ENCODE measurements at regions not wholly inside any gene's neighbourhood (a gene's known extent, or its start where the extent isn't known, plus 50 kb on each side); places are given as distances from the start of the nearest gene placed in this dataset.

GRCh38 chr20:40486297-40486696, 202.7 kb downstream of the MAFB start:
- no peak for DNase-seq

DNA sequence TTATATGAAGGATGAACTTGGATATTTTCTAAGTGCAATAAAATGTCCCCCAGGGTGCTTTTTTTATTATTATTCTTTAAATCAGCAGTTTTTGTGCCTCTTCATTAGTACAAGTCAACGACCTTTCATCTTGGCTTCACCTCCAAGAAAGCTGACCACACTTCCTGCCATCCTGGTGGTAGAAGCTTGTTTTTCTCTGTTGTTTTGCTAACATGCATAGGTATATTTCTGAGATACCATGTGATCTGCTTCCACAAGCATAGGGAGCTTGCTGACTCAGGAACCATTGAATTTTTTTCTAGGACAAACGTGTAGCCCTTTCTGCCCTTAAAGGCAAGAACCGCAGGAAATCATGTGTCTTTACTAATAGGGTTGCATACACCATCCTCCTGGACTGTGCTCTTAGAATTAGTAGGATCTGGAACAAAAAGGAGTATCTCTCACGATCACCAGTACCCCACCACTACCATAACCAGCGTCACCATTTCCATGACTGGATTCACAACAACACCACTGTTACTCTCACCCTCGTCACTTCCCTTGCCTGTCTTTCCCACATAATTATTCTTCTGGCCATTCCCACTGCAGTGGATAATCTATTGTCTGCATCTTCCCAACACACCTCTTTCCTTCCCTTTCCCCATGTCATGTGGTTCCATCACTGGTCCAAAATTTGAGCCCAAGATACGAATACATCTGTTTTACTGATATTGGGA, 207.1 kb downstream of the MAFB start:
- no peak for DNase-seq

DNA sequence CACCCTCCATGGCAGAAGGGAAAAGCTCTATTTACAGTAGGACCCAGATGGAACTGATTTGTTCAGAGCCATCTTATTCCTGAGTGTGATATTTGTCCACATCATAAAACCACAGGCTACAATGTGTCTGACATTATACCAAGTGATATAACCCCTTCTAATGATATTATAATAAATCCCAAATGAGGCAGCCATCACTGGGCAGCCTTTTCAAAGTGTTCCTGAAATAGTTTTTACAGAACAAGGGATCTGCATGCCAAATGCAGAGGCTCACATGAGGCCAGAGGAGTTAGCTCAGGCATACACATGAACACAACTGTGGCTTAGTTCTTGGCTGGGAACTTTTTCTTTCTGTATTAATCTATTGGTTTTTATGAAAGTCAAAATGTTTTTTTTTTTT, 207.7 kb downstream of the MAFB start:
- no peak for DNase-seq

DNA sequence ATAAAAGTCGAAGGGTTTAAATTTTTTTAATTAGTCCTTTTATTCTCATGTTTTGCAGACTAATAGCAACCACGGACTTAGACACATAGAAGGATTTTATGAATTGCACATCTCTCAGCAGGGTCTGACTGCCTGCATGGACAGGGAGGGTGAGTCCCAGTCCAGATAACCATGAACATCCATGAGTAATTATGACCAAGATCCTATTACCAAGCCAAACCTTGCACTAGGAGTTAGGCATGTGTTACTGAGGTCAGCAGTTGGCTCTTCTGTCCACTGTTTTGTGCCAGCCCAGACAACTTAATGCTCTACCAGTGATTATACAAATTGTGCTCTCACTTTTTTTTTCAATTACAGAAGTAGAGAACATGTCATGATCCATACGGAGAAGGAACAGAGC, 211.2 kb downstream of the MAFB start:
- no peak for DNase-seq

DNA sequence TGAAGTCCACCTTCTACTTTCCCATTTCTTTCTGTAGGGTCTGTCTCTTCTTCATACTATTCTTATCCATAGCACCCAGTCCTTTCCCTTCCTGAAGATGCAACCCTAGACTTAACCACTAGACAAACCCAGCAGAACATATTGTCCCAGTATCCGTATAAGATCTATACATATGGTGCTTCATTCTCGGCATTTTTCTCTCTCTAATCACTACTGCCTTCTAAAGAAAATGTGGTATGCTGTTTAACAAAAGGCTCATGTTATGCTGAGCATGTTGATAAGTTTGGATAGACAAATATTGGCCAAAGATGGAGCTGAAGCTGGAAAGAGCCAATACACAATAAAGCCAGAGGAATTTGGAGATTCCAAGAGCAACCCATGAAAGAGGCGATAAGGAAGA, 212.6 kb downstream of the MAFB start:
- DNase-seq = no peak

DNA sequence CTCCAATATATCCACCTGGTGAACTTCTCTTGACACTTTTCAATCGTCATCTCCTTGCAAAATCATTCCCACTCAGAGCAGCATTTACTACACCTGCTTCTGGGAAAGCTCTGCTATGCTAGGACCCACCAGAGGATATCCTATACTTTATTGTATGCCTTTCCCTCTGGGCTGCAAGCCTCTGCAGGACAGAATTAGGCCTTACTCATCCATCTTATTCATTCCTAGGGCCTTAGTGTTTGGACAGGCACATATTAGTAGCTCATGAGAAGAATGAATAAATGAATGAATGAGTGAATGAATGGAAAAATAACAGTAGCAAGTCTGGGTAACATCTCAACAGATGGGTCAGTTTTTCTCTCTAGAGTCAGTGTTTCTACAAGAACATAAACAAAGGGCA, 216.1 kb downstream of the MAFB start:
- no peak for DNase-seq

- DNase-seq = no peak
Observed at GRCh38 chr20:40471261-40471629, 217.8 kb downstream of the MAFB start.

DNA sequence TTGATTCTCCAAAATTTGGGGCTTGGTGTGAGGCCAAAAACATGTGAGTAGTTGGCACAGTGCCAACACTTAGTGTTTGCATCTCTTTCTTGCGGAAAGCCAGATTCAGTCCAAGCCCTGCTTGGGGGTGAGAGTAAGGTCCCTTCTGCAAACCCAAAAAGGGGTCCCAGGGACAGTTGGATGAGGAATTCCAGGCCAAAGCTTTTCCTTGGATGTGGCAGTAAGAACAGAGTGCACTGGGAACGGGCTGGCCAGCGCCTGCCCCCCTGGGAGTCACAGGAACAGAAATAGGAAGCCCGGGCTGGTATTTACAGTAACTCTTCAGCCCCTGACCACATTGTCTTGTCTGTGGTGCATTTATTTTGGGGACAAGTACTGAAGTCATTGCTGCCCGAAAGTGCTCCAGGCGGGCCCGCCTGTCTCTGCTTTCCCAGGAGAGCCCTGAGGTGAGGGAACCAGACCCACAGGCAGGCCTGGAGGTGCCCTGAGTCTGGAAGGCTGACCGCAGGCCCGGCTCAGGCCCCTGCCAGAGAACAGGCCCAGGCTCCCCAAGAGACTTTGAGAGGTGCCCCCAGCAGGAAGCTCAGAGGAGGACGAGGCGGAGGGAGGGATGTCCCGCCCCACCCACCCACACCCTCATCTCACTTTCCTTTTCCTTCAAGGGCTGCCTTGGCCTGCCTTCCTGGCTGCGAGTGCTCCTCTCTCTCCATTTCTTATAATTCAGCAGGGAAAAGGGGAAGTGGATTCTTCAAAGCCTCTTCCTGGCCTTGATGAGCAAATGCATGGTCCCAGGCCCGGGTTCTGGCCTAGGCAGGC, 218.4 kb downstream of the MAFB start:
- peak; percentile 53 for DNase-seq

GRCh38 chr20:40468759-40469158, 220.3 kb downstream of the MAFB start:
- DNase-seq = no peak

DNA sequence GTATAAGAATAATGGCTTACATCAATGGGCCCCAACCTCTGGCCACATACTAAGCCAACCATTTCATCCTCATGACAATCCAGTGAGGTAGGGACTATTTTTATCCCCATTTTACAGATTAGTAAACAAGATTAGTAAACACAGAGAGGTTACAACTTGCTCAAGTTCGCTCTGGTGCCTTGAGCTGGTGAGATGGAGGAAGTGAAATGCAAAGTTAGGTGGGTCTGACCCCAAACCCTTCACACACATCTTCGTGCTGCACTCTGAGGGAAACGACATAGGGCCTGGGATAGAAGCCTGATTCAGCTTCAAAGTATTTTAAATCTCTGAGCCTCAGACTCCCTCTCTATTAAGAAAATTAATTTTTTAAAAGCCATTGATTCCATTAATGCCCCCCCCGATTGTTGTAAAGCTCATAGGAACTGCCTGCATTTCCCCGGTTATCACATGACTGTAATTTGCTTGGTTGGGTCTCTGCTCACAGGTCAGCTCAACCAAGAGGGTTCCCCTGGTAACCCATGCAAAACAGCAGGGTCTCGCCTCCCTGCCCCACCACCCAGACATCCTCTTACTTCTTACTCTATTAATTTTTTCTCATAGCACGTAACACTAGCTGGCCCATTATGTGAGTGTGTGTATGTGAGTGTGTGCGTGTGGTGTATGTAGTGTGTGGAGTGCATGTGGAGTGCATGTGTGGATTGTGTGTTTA, 221.2 kb downstream of the MAFB start:
- DNase-seq = no peak

DNA sequence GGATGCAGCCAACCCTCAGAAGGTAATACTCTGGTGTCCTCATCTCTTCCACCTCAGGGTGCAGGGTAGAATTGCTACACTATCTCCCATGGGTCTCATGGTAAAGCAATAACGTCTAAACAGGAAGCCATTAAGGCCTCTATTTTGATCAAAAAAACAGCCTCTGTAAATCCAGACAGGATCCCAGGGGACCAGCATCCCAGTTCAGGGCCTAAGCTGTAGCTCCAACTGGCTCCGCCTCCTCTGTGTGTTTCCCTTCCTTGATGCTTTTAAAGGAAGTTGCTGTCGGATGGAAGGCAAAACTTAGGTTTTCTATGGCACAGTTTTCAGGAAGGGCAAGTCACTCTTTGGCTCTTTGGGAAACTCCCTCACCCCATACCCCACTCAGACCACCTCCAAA, 222.0 kb downstream of the MAFB start:
- no peak for DNase-seq

DNA sequence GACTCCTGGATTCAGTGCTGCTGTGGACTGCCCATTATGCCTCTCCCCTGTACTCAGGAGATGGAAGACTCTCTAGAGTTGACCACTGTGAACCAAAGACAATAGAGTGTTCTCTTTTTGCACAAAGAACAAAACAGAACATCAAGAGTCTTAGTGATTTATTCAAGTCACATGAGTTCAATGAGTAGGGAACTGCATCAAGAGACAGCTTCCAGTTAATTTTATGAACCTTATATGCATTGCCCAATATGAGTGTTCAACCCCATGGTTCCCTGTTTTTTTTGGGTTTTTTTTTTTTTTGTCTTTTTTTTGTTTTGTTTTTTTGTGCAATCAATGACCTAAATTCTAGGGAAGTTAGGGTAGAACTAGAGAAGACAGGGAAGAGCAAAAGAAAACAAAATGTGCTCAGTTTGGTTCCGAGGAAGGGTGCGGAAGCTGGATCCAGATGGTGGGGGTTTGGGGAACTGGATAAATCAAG, 224.3 kb downstream of the MAFB start:
- DNase-seq = no peak

GRCh38 chr20:40463171-40463570, 225.9 kb downstream of the MAFB start:
- no peak for DNase-seq

- no peak for DNase-seq
Observed at GRCh38 chr20:40462566-40462965, 226.5 kb downstream of the MAFB start.

- no peak for DNase-seq
Observed at GRCh38 chr20:40459299-40459698, 229.7 kb downstream of the MAFB start.

DNA sequence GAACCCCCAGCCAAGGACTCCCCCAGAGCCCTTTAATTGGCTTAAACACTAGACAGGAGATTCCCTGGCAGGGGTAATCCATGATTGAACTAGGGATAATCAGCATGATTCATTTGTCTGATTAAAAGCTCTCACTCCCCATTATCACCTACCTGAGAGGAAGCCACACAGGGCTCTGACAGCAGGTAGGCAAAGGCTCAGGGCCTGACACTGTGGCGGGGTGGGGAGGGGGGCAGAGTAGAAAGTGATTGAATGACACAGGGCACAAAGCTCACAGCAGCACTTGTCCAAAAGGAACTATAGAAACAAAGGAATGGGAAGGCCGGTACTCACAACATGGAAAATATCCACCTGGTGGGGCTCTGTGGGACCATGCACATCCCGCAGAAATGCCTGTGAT, 231.6 kb downstream of the MAFB start:
- no peak for DNase-seq

- DNase-seq = no peak
Observed at GRCh38 chr20:40452758-40453157, 236.3 kb downstream of the MAFB start.

DNA sequence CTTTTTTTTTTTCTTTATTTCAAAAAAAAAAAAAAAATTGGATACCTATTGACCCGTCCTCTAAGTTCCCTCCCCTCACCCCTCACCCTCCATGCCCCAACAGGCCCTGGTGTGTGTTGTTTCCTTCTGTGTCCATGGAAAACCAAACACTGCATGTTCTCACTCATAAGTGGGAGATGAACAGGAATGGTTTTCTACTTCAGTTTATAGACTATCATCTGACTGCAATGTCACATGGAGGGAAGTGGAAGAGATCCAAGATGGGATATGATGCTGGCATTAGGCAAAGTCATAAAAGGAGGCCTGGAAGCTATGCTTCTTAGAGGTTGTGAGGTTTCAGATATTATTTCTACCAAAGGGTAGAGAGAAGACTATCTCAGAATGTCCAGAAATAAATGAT, 237.5 kb downstream of the MAFB start:
- no peak for DNase-seq

GRCh38 chr20:40449974-40450616, 238.9 kb downstream of the MAFB start:
- no peak for DNase-seq

GRCh38 chr20:40449144-40449690, 239.8 kb downstream of the MAFB start:
- no peak for DNase-seq

GRCh38 chr20:40446888-40447287, 242.1 kb downstream of the MAFB start:
- no peak for DNase-seq

GRCh38 chr20:40444516-40444915, 244.5 kb downstream of the MAFB start:
- DNase-seq = no peak

- no peak for DNase-seq
Observed at GRCh38 chr20:40443753-40444152, 245.3 kb downstream of the MAFB start.

Measured in right forelimb (tissue), 1 donor.